Stimulated activated CD4-positive, alpha-beta T cell treated with anti-CD3 and anti-CD28 coated beads, Interleukin-2, amount 100 ng/mL, for 24 hours (primary cell): ENCODE measurements at regions not wholly inside any gene's neighbourhood (a gene's known extent, or its start where the extent isn't known, plus 50 kb on each side); places are given as distances from the start of the nearest gene placed in this dataset.

Source experiments
- DNase-seq, 2 donors: peaks; one replicate each; pipeline ENCODE4 v3.0.0-alpha.2; 2020

GRCh38 chr7:86942995-86943394 lies 116.5 kb downstream of the ELAPOR2 start:
- no peak for DNase-seq

- no peak for DNase-seq
Measured at GRCh38 chr7:86942081-86942480, 117.4 kb downstream of the ELAPOR2 start.

- DNase-seq = peak; percentile 10 to 56
Measured at GRCh38 chr7:86939197-86939814, 120.1 kb downstream of the ELAPOR2 start.

- DNase-seq = no peak
Measured at GRCh38 chr7:86937363-86937878, 122.0 kb downstream of the ELAPOR2 start.

- DNase-seq = no peak
Measured at GRCh38 chr7:86933295-86933845, 126.1 kb downstream of the ELAPOR2 start.

GRCh38 chr7:86932038-86932512 lies 127.4 kb downstream of the ELAPOR2 start:
- DNase-seq = peak; percentile 16 to 19

GRCh38 chr7:86931439-86931838 lies 128.0 kb downstream of the ELAPOR2 start:
- no peak for DNase-seq

GRCh38 chr7:86930554-86931307 lies 128.7 kb downstream of the ELAPOR2 start:
- no peak for DNase-seq

GRCh38 chr7:86929293-86930109 lies 130.0 kb downstream of the ELAPOR2 start:
- no peak for DNase-seq

- no peak for DNase-seq
Measured at GRCh38 chr7:86928308-86928707, 131.1 kb downstream of the ELAPOR2 start.

GRCh38 chr7:86926732-86927131 lies 132.7 kb downstream of the ELAPOR2 start:
- no peak for DNase-seq

GRCh38 chr7:86925221-86925620 lies 134.2 kb downstream of the ELAPOR2 start:
- DNase-seq = no peak

- DNase-seq = no peak
Measured at GRCh38 chr7:86923527-86923926, 135.9 kb downstream of the ELAPOR2 start.

- DNase-seq = no peak
Measured at GRCh38 chr7:86920154-86920553, 139.3 kb downstream of the ELAPOR2 start.

- DNase-seq = no peak
Measured at GRCh38 chr7:86918245-86918644, 141.2 kb downstream of the ELAPOR2 start.

GRCh38 chr7:86916277-86916825 lies 143.1 kb downstream of the ELAPOR2 start:
- DNase-seq = no peak

GRCh38 chr7:86914551-86914950 lies 144.9 kb downstream of the ELAPOR2 start:
- DNase-seq = no peak
